GM23338 (cell line): ENCODE measurements at regions not wholly inside any gene's neighbourhood (a gene's known extent, or its start where the extent isn't known, plus 50 kb on each side); places are given as distances from the start of the nearest gene placed in this dataset.
A peak's percentile ranks its signal among the peaks of the same experiment; 100 is the strongest.

Source experiments
- ATAC-seq: fragments of 200-7000 bp; cut with Tn5 transposase; 3 replicates; pipeline ENCODE4 v1.9.1; 2020
- DNase-seq: peaks from one replicate; pipeline ENCODE4 v3.0.0-alpha.2; 2015; ENCODE audit warnings: low spot score
- H2AFZ ChIP-seq: fragments of 200-600 bp; sonication (generic); 2 replicates; pipeline ENCODE4 v1.8.0; 2016; ENCODE audit warnings: antibody characterized with exemption, mild to moderate bottlenecking, moderate library complexity
- H3F3A ChIP-seq: fragments of 200-600 bp; sonication (generic); replicated peaks from 2 replicates; pipeline ENCODE4 v1.8.0; 2017; ENCODE audit warnings: antibody characterized with exemption, mixed run types, low read depth
- H3K27ac ChIP-seq: fragments of 200-600 bp; sonication (generic); 2 replicates; pipeline ENCODE4 v1.6.1; 2016; ENCODE audit warnings: low read depth
- H3K27me3 ChIP-seq: fragments of 200-600 bp; sonication (generic); 2 replicates; pipeline ENCODE4 v1.8.0; 2016; ENCODE audit warnings: mild to moderate bottlenecking, mixed run types, moderate library complexity; ENCODE audit not compliant: insufficient read depth
- H3K36me3 ChIP-seq: fragments of 200-600 bp; sonication (generic); 2 replicates; pipeline ENCODE4 v1.8.0; 2016; ENCODE audit warnings: mild to moderate bottlenecking; ENCODE audit not compliant: insufficient read depth
- H3K4me1 ChIP-seq: fragments of 200-600 bp; sonication (generic); 2 replicates; pipeline ENCODE4 v1.8.0; 2016; ENCODE audit warnings: mild to moderate bottlenecking, moderate library complexity; ENCODE audit not compliant: insufficient read depth
- H3K4me2 ChIP-seq: fragments of 200-600 bp; sonication (generic); 2 replicates; pipeline ENCODE4 v1.7.1; 2017; ENCODE audit warnings: mixed run types
- H3K4me3 ChIP-seq: fragments of 200-600 bp; sonication (generic); 2 replicates; pipeline ENCODE4 v1.6.1; 2016; ENCODE audit warnings: mixed run types
- H3K79me2 ChIP-seq: fragments of 200-600 bp; sonication (generic); replicated peaks from 2 replicates; pipeline ENCODE4 v1.8.0; 2017; ENCODE audit warnings: mild to moderate bottlenecking; ENCODE audit not compliant: insufficient read depth
- H3K9me2 ChIP-seq: fragments of 200-600 bp; sonication (generic); 2 replicates; pipeline ENCODE4 v1.8.0; 2017; ENCODE audit not compliant: insufficient read depth
- H4K20me1 ChIP-seq: fragments of 200-600 bp; sonication (generic); replicated peaks from 2 replicates; pipeline ENCODE4 v1.8.0; 2017; ENCODE audit warnings: mild to moderate bottlenecking; ENCODE audit not compliant: insufficient read depth
- H3K27ac Mint-ChIP-seq: 2 replicates; pipeline ENCODE4 v1.8.0; 2020; ENCODE audit warnings: inconsistent platforms, mild to moderate bottlenecking, moderate library complexity, mixed read lengths
- H3K27me3 Mint-ChIP-seq: 3 replicates; pipeline ENCODE4 v1.8.0; 2022; ENCODE audit warnings: low read depth, mild to moderate bottlenecking, moderate library complexity, mixed read lengths, inconsistent platforms; ENCODE audit not compliant: insufficient read depth, poor library complexity
- H3K36me3 Mint-ChIP-seq: 3 replicates; pipeline ENCODE4 v1.8.0; 2021; ENCODE audit warnings: low read depth, mild to moderate bottlenecking, inconsistent platforms, moderate library complexity, mixed read lengths
- H3K4me1 Mint-ChIP-seq: 3 replicates; pipeline ENCODE4 v1.8.0; 2020; ENCODE audit warnings: mild to moderate bottlenecking, inconsistent platforms, mixed read lengths
- H3K4me3 Mint-ChIP-seq: 3 replicates; pipeline ENCODE4 v1.8.0; 2021; ENCODE audit warnings: moderate library complexity, mild to moderate bottlenecking, inconsistent platforms, mixed read lengths
- H3K9me3 Mint-ChIP-seq: 3 replicates; pipeline ENCODE4 v1.8.0; 2020; ENCODE audit warnings: moderate library complexity, mild to moderate bottlenecking, inconsistent platforms, mixed read lengths
- EZH2 ChIP-seq: fragments of 200-600 bp; sonication (generic); IDR thresholded peaks from one replicate; pipeline ENCODE4 v1.8.0; 2017; ENCODE audit warnings: antibody characterized with exemption, mild to moderate bottlenecking, low read depth; ENCODE audit not compliant: unreplicated experiment
- EZH2phosphoT487 ChIP-seq: fragments of 200-600 bp; sonication (generic); IDR thresholded peaks from one replicate; pipeline ENCODE4 v1.8.1; 2018; ENCODE audit warnings: antibody characterized with exemption; ENCODE audit not compliant: unreplicated experiment
- JUNB ChIP-seq: IDR thresholded peaks from one replicate; pipeline ENCODE4 v1.6.1; 2016; ENCODE audit warnings: antibody characterized with exemption; ENCODE audit not compliant: unreplicated experiment
- NANOG ChIP-seq: IDR thresholded peaks from 2 replicates; pipeline ENCODE4 v1.6.1; 2016; ENCODE audit warnings: antibody characterized with exemption, borderline replicate concordance
- POLR2AphosphoS5 ChIP-seq: IDR thresholded peaks from 2 replicates; pipeline ENCODE4 v1.6.1; 2016; ENCODE audit warnings: antibody characterized with exemption, low read depth
- STAT1 ChIP-seq: IDR thresholded peaks from one replicate; pipeline ENCODE4 v1.6.1; 2016; ENCODE audit warnings: antibody characterized with exemption; ENCODE audit not compliant: unreplicated experiment
- ZNF114 ChIP-seq: fragments of 250-450 bp; sonication (Bioruptor Pico); IDR thresholded peaks from 2 replicates; pipeline ENCODE4 v1.5.0; 2020; ENCODE audit warnings: mild to moderate bottlenecking, moderate library complexity
- ZNF331 ChIP-seq: fragments of 250-450 bp; sonication (Bioruptor Pico); IDR thresholded peaks from 2 replicates; pipeline ENCODE4 v1.5.0; 2020; ENCODE audit warnings: low read depth, mild to moderate bottlenecking, moderate library complexity
- TF ChIP-seq, protein P1 (sequence below), 2 experiments: fragments of 200-600 bp in 1 of 2; sonication (generic) in 1 of 2; conservative IDR thresholded peaks; 2 replicates each; pipeline versions ENCODE4 v1.5.1 to v1.6.1; 2016 to 2017; ENCODE audit warnings: antibody characterized with exemption in 2 of 2, low read depth in 2 of 2, mild to moderate bottlenecking in 2 of 2, moderate library complexity in 1 of 2
- TF ChIP-seq, protein P2 (sequence below): fragments of 250-450 bp; sonication (Bioruptor Pico); IDR thresholded peaks from 2 replicates; pipeline ENCODE4 v1.5.0; 2020; ENCODE audit warnings: mild to moderate bottlenecking, moderate library complexity

DNA sequence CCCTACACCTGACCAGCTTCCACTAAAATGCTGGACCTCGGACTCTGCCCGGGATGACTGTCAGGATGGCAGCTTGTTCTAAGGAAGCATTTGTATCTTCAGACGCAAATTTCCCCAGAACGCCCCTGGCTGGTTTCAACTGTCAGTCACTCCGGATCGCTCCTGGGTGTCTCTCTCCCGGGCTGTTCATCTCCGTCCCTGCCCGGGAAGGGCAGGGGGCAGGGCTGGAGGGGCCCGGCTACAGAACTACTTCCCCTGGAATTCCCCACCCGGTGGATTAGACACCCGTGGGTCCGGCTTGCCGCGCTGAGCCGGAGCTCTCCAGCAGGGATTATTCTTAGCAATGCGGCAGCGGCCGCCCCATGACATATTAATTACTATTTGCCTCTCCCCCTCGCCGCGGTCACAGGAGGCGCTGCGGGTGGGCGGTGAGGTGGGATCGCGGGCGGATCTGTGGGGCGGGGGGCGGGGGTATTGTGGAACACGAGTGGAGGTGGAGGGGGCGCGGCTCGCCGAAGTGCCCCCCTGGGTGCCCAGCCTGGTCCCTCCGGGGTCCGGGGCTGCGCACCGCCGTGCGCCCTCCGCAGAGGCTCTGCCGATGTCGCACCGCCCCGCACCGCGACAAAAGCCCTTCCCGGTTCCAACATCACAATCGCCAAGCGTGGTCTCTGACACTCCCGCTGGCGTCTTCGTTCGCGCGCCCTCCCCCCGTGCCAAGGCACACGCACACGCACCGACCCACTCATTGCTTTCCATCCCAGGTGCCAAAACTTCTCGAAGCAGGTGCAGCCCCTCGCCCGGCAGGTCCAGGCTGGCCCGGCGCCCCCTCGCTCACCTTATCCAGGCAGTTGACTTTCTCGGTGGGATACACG lies 276.1 kb upstream of the NEBL start:
- ATAC-seq (peak; percentile 19), DNase-seq (peak; percentile 61)
- Histone ChIP-seq H3F3A (peaks cover 9% of the 10 kb centered on the region), H3K9me2 (no peaks in the 10 kb centered on the region), H3K27me3 (peaks cover 52% of the 10 kb centered on the region), H3K4me2 (peak overlapping the region; percentile 97), H3K4me3 (peak overlapping the region; percentile 87), H2AFZ (peak overlapping the region; percentile 67), H3K36me3 (no peaks in the 10 kb centered on the region), H3K27ac (no peak overlapping the region), H4K20me1 (no peaks in the 10 kb centered on the region), H3K4me1 (peaks cover 28% of the 10 kb centered on the region), H3K79me2 (no peaks in the 10 kb centered on the region)
- H3K4me3 Mint-ChIP-seq: peak overlapping the region; percentile 94
- no peak for TF ChIP-seq ZNF331 (CRISPR knock-in tag)
- no peak for TF ChIP-seq STAT1
- TF ChIP-seq, protein P1, sequence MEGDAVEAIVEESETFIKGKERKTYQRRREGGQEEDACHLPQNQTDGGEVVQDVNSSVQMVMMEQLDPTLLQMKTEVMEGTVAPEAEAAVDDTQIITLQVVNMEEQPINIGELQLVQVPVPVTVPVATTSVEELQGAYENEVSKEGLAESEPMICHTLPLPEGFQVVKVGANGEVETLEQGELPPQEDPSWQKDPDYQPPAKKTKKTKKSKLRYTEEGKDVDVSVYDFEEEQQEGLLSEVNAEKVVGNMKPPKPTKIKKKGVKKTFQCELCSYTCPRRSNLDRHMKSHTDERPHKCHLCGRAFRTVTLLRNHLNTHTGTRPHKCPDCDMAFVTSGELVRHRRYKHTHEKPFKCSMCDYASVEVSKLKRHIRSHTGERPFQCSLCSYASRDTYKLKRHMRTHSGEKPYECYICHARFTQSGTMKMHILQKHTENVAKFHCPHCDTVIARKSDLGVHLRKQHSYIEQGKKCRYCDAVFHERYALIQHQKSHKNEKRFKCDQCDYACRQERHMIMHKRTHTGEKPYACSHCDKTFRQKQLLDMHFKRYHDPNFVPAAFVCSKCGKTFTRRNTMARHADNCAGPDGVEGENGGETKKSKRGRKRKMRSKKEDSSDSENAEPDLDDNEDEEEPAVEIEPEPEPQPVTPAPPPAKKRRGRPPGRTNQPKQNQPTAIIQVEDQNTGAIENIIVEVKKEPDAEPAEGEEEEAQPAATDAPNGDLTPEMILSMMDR (conservative IDR thresholded peaks at IDR 0.05; ENCODE audit: low read depth in 2 of 2): no peak
- peak; percentile 69 for TF ChIP-seq EZH2
- no peak for TF ChIP-seq POLR2AphosphoS5
- H3K9me3 Mint-ChIP-seq: no peaks in the 10 kb centered on the region; the same call in 2 of the 3 replicates
- peaks cover 25% of the 10 kb centered on the region for H3K4me1 Mint-ChIP-seq
- peaks cover 37% of the 10 kb centered on the region for H3K27me3 Mint-ChIP-seq
- H3K27ac Mint-ChIP-seq: no peak overlapping the region
- H3K36me3 Mint-ChIP-seq: no peaks in the 10 kb centered on the region; the same call in 1 of the 3 replicates

DNA sequence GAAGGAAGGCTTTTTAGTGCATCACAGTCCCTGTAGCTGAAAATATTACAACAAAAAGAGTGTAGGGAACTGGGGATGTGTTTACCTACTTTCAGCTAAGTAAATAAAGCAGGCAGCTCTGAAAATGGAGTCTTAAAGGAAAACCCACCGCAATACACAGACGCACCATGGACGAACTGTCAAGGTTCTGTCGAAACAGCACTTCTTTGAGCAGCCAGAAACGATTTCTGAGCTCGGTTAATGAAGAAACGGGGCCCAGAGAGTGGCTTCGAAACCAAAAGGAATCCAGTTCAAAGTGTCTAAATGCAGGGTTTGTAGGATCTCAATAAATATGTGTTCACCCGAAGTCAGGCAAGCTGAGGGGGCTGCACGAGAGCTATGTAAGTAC lies 275.4 kb upstream of the NEBL start:
- peak overlapping the region; percentile 97 for H3K4me2 ChIP-seq
- Mint-ChIP-seq H3K27me3 (peaks cover 37% of the 10 kb centered on the region), H3K36me3 (no peaks in the 10 kb centered on the region; the same call in 1 of the 3 replicates), H3K4me1 (peaks cover 25% of the 10 kb centered on the region), H3K4me3 (peak overlapping the region; percentile 94), H3K9me3 (no peaks in the 10 kb centered on the region; the same call in 2 of the 3 replicates), H3K27ac (no peak overlapping the region)
- H3F3A ChIP-seq: peaks cover 9% of the 10 kb centered on the region
- no peak for ATAC-seq
- H3K4me3 ChIP-seq: peak overlapping the region; percentile 87
- H2AFZ ChIP-seq: no peak overlapping the region
- H3K36me3 ChIP-seq: no peaks in the 10 kb centered on the region
- peaks cover 52% of the 10 kb centered on the region for H3K27me3 ChIP-seq
- H3K79me2 ChIP-seq: no peaks in the 10 kb centered on the region
- H3K27ac ChIP-seq: no peak overlapping the region
- no peaks in the 10 kb centered on the region for H3K9me2 ChIP-seq
- H4K20me1 ChIP-seq: no peaks in the 10 kb centered on the region
- H3K4me1 ChIP-seq: peaks cover 28% of the 10 kb centered on the region
- DNase-seq: peak; percentile 19
- no peak for TF ChIP-seq STAT1
- no peak for TF ChIP-seq ZNF114 (CRISPR knock-in tag)
- no peak for TF ChIP-seq EZH2phosphoT487
- no peak for TF ChIP-seq NANOG
- TF ChIP-seq, protein P2, sequence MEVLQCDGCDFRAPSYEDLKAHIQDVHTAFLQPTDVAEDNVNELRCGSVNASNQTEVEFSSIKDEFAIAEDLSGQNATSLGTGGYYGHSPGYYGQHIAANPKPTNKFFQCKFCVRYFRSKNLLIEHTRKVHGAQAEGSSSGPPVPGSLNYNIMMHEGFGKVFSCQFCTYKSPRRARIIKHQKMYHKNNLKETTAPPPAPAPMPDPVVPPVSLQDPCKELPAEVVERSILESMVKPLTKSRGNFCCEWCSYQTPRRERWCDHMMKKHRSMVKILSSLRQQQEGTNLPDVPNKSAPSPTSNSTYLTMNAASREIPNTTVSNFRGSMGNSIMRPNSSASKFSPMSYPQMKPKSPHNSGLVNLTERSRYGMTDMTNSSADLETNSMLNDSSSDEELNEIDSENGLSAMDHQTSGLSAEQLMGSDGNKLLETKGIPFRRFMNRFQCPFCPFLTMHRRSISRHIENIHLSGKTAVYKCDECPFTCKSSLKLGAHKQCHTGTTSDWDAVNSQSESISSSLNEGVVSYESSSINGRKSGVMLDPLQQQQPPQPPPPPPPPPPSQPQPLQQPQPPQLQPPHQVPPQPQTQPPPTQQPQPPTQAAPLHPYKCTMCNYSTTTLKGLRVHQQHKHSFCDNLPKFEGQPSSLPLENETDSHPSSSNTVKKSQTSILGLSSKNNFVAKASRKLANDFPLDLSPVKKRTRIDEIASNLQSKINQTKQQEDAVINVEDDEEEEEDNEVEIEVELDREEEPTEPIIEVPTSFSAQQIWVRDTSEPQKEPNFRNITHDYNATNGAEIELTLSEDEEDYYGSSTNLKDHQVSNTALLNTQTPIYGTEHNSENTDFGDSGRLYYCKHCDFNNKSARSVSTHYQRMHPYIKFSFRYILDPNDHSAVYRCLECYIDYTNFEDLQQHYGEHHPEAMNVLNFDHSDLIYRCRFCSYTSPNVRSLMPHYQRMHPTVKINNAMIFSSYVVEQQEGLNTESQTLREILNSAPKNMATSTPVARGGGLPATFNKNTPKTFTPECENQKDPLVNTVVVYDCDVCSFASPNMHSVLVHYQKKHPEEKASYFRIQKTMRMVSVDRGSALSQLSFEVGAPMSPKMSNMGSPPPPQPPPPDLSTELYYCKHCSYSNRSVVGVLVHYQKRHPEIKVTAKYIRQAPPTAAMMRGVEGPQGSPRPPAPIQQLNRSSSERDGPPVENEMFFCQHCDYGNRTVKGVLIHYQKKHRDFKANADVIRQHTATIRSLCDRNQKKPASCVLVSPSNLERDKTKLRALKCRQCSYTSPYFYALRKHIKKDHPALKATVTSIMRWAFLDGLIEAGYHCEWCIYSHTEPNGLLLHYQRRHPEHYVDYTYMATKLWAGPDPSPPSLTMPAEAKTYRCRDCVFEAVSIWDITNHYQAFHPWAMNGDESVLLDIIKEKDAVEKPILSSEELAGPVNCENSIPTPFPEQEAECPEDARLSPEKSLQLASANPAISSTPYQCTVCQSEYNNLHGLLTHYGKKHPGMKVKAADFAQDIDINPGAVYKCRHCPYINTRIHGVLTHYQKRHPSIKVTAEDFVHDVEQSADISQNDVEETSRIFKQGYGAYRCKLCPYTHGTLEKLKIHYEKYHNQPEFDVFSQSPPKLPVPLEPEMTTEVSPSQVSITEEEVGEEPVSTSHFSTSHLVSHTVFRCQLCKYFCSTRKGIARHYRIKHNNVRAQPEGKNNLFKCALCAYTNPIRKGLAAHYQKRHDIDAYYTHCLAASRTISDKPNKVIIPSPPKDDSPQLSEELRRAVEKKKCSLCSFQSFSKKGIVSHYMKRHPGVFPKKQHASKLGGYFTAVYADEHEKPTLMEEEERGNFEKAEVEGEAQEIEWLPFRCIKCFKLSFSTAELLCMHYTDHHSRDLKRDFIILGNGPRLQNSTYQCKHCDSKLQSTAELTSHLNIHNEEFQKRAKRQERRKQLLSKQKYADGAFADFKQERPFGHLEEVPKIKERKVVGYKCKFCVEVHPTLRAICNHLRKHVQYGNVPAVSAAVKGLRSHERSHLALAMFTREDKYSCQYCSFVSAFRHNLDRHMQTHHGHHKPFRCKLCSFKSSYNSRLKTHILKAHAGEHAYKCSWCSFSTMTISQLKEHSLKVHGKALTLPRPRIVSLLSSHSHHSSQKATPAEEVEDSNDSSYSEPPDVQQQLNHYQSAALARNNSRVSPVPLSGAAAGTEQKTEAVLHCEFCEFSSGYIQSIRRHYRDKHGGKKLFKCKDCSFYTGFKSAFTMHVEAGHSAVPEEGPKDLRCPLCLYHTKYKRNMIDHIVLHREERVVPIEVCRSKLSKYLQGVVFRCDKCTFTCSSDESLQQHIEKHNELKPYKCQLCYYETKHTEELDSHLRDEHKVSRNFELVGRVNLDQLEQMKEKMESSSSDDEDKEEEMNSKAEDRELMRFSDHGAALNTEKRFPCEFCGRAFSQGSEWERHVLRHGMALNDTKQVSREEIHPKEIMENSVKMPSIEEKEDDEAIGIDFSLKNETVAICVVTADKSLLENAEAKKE (CRISPR knock-in tag): no peak
- no peak for TF ChIP-seq EZH2
- TF ChIP-seq, protein P1 (conservative IDR thresholded peaks at IDR 0.05; ENCODE audit: low read depth in 2 of 2): no peak
- TF ChIP-seq JUNB: no peak
